GM18499 (cell line): ENCODE measurements at regions not wholly inside any gene's neighbourhood (a gene's known extent, or its start where the extent isn't known, plus 50 kb on each side); places are given as distances from the start of the nearest gene placed in this dataset.
"Not testable (repeated sequence)": the region's sequence is repeated elsewhere in the genome, so short reads cannot be mapped to it uniquely, and the experiment has no call there.

Source experiments
- ATAC-seq: cut with Tn5 transposase; IDR thresholded peaks from one replicate; pipeline ENCODE4 v1.9.1; 2021; ENCODE audit warnings: moderate number of reproducible peaks; ENCODE audit not compliant: insufficient read depth, unreplicated experiment

DNA sequence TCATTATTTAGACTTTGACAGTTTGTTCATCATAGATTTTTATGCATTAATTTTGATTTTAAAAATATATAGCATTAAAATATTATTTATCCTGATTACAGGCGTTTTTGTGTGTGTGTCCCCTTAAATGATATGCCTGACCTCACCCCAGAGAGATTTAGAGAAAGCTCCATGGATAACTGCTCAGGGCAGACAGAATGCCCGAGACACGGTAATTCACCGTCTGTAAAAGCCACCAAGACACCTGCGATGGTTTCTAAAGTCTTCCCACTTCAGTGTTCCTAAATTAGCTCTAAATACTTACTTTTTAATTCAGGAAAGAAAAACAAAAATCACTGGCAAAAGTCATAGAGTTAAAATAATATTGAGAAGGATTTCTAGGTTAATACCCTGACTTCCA is 350.6 kb upstream of the RUNX1 start:
- no peak for ATAC-seq

DNA sequence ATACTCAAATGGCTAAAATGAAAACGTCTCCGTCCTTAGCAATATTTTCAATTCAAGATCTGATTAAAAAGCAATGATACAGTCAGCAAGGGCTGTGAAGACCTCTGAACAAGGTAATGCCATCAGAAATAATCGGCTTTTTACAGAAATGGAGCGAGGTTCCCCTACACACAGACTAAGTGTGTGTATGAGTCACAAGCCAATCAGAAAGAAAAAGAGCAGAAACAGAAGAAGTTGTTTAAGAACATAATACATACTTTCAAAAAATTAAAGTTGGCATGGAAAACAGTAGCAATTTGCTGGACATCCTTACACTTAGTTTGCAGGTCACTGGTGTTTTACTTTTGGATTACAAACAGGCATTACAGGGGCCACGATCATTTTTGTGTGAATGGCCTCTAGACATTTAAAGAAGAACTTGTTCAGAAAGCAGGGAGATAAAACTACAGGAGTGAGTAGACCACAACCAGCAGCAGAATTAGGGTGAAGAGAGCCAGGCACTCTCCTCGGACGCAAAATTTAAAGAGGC is 350.0 kb upstream of the RUNX1 start:
- ATAC-seq: no peak

- ATAC-seq: no peak
These were observed 349.4 kb upstream of the RUNX1 start for GRCh38 chr21:35398346-35398982.

DNA sequence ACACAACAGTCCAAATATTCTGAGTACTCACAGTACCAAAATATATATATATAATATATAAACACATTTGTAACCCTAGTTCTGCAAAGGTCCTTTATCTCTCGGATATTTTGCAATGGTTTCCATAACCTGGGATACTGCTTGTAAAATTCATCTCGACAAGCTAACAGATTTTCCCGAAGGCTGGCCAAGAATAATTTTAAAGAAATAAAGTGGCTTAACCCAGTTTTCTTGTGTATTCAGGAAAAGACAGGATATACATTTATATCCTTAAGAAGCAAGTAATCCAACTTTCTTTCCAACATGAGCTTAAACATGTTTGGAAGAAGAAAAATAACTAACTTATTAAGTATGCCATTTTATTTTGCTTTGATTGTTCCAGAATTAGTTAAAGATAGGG is 348.7 kb upstream of the RUNX1 start:
- ATAC-seq: no peak

GRCh38 chr21:35396655-35397054 is 347.6 kb upstream of the RUNX1 start:
- no peak for ATAC-seq

- ATAC-seq: no peak
These were observed 346.6 kb upstream of the RUNX1 start for GRCh38 chr21:35395728-35396127.

GRCh38 chr21:35394634-35395369 is 345.7 kb upstream of the RUNX1 start:
- ATAC-seq: no peak

- no peak for ATAC-seq
These were observed 344.9 kb upstream of the RUNX1 start for GRCh38 chr21:35394049-35394448.

- ATAC-seq: no peak
These were observed 341.1 kb upstream of the RUNX1 start for GRCh38 chr21:35390013-35390776.

- ATAC-seq: no peak
These were observed 337.5 kb upstream of the RUNX1 start for GRCh38 chr21:35386491-35387079.

GRCh38 chr21:35384375-35384774 is 335.3 kb upstream of the RUNX1 start:
- no peak for ATAC-seq

- no peak for ATAC-seq
These were observed 333.6 kb upstream of the RUNX1 start for GRCh38 chr21:35382696-35383095.

GRCh38 chr21:35381743-35382310 is 332.7 kb upstream of the RUNX1 start:
- no peak for ATAC-seq

DNA sequence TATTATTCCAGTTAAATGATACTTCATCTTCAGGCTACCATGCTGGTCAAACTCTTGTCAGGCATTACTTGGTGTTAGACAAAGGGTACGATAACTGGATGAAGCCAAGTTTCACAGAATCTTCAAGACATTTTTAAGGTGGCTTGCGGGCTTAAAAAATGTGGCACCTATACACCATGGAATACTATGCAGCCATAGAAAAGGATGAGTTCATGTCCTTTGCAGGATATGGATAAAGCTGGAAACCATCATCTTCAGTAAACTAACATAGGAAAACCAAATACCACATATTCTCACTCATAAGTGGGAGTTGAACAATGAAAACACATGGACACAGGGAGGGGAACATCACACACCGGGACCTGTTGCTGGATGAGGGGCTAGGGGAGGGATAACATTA is 331.2 kb upstream of the RUNX1 start:
- ATAC-seq: not testable (repeated sequence)

GRCh38 chr21:35378881-35379280 is 329.8 kb upstream of the RUNX1 start:
- ATAC-seq: no peak

DNA sequence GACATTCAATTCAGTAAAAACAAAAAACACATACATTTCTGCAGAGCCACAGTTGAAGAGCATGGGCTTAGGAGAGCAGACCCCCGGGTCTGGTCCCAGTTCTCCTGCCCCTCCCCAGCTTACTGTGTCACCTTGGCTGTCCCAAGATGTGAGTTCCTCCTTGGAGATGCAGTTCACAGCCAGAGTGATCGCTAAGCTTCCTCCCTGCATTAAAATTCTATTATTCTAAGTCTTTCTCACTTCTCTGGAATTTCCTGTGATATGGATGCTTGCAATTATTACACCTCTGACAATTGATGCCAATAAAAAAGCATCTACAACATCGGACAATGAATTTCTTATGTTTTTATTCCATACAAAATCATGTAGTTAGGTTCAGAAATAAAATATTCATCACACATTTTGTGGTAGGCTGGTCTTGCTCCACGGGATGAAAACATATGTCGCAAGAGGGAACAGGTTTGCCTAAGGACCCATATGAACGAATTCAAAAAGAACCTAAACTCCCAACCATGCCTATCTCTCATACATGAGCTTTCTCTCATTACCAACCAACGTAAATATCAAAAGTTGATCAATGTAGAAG is 328.5 kb upstream of the RUNX1 start:
- no peak for ATAC-seq

DNA sequence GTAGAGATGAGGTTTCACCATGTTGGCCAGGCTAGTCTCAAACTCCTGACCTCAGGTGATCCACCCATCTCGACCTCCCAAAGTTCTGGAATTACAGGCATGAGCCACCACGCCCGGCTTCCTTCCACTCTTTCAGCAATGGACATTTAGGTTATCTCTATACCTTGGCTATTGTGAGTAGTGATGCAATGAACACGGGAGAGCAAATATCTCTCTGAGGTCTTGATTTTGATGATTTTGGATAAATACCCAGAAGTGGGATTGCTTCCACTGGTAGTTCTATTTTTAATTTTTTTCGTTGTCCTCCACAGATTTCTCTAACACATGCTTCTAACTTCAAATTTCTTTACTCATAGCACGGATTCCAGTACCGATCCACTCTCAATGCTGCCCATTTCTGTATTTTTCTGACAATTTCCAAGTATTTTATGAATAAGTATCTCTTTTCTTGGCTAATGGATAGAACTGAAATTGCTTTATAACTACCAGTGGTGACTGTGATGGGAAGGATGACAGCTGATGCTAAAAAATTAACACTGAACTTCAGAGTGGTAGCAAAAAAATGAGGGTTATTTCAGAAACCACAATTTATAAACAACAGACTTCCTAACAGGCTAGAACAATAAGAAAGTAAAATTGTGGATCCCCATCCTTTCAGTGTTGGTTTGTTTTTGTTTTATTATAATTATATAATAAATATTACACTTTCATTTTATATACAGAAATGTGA is 327.5 kb upstream of the RUNX1 start:
- no peak for ATAC-seq

- ATAC-seq: no peak
These were observed 326.0 kb upstream of the RUNX1 start for GRCh38 chr21:35375115-35375514.

GRCh38 chr21:35373998-35374397 is 324.9 kb upstream of the RUNX1 start:
- no peak for ATAC-seq
